Panc1 (cell line): ENCODE measurements at regions not wholly inside any gene's neighbourhood (a gene's known extent, or its start where the extent isn't known, plus 50 kb on each side); places are given as distances from the start of the nearest gene placed in this dataset.

ENCODE experiments used
- ATAC-seq: fragments of 200-7000 bp; cut with Tn5 transposase; 2 replicates; pipeline ENCODE4 v1.9.1; 2020; ENCODE audit warnings: mild to moderate bottlenecking, moderate library complexity
- BruUV-seq: library from RNA; stranded (reverse); fragments of 400-500 nt; replicated peaks from 2 replicates; lab custom pipeline; 2021; lab: Mats Ljungman, UMichigan
- CTCF ChIA-PET: fragments of 300-600 bp; sonication (Branson Sonifier 250); formaldehyde crosslinking; loops from one replicate; lab custom pipeline; 2022; ENCODE audit warnings: antibody characterized with exemption; lab: Charles Lee
- POLR2A ChIA-PET: fragments of 300-600 bp; sonication (Branson Sonifier 250); formaldehyde crosslinking; loops from one replicate; lab custom pipeline; 2022; ENCODE audit warnings: antibody characterized with exemption; lab: Charles Lee
- DNase-seq: peaks from one replicate; pipeline ENCODE4 v3.0.0-alpha.2; 2010; ENCODE audit warnings: low read depth, low spot score
- H3K27ac ChIP-seq: 2 replicates; pipeline ENCODE4 v1.5.1; 2011; ENCODE audit warnings: mild to moderate bottlenecking, low read length, inconsistent platforms
- H3K27me3 ChIP-seq: fragments of 200-500 bp; sonication (Bioruptor generic); 2 replicates; pipeline ENCODE4 v1.6.0; 2014; ENCODE audit warnings: low read length, inconsistent platforms; ENCODE audit not compliant: control insufficient read depth, insufficient read depth
- H3K36me3 ChIP-seq: fragments of 200-500 bp; sonication (Bioruptor generic); 2 replicates; pipeline ENCODE4 v1.5.1; 2014; ENCODE audit warnings: inconsistent platforms, mild to moderate bottlenecking, low read length, moderate library complexity; ENCODE audit not compliant: control insufficient read depth, insufficient read depth
- H3K4me1 ChIP-seq: 2 replicates; pipeline ENCODE4 v1.5.1; 2011; ENCODE audit warnings: inconsistent platforms, mild to moderate bottlenecking, low read length, moderate library complexity; ENCODE audit not compliant: control insufficient read depth, insufficient read depth
- H3K4me3 ChIP-seq, 2 experiments: 2 replicates each; pipeline ENCODE4 v1.5.1; 2011 to 2012; ENCODE audit warnings: low read depth in 2 of 2, low read length in 2 of 2, mild to moderate bottlenecking in 2 of 2, inconsistent platforms in 1 of 2, moderate library complexity in 1 of 2
- H3K9me3 ChIP-seq: fragments of 200-500 bp; sonication (Bioruptor generic); 2 replicates; pipeline ENCODE4 v1.5.1; 2014; ENCODE audit warnings: low read depth, mild to moderate bottlenecking, inconsistent platforms, low read length, moderate library complexity; ENCODE audit not compliant: control insufficient read depth, insufficient read depth
- POLR2AphosphoS5 ChIP-seq: IDR thresholded peaks from 2 replicates; pipeline ENCODE4 v1.6.1; 2012; ENCODE audit warnings: mild to moderate bottlenecking, low read depth, low read length, moderate library complexity
- SIN3A ChIP-seq: IDR thresholded peaks from 2 replicates; pipeline ENCODE4 v1.6.1; 2012; ENCODE audit warnings: low read depth, mild to moderate bottlenecking, low read length, moderate library complexity, borderline replicate concordance; ENCODE audit not compliant: insufficient read depth
- TCF7L2 ChIP-seq: IDR thresholded peaks from 2 replicates; pipeline ENCODE4 v1.6.1; 2011; ENCODE audit warnings: mild to moderate bottlenecking, low read depth, low read length, inconsistent platforms
- in situ Hi-C: cut with HindIII; loops from 2 replicates; pipeline ENCODE4 v1.10.0; 2016; ENCODE audit warnings: low sequenced_read_pairs, low pct_unique_long_range_greater_than_20kb
- intact Hi-C: fragments of 100-400 bp; cut with micrococcal nuclease; formaldehyde crosslinking; loops from one replicate; pipeline ENCODE4 v1.10.0; 2022; ENCODE audit not compliant: unreplicated experiment
- TF ChIP-seq, protein P1 (sequence below), 2 experiments: IDR thresholded peaks; 2 replicates each; pipeline ENCODE4 v1.6.1; 2011 to 2012; ENCODE audit warnings: low read depth in 2 of 2, control low read depth in 1 of 2, low read length in 1 of 2, mild to moderate bottlenecking in 1 of 2, moderate library complexity in 1 of 2; ENCODE audit not compliant: insufficient read depth in 1 of 2
- TF ChIP-seq, protein P2 (sequence below): fragments of 450-650 bp; IDR thresholded peaks from 2 replicates; pipeline ENCODE4 v1.5.1; 2017; ENCODE audit warnings: mild to moderate bottlenecking

DNA sequence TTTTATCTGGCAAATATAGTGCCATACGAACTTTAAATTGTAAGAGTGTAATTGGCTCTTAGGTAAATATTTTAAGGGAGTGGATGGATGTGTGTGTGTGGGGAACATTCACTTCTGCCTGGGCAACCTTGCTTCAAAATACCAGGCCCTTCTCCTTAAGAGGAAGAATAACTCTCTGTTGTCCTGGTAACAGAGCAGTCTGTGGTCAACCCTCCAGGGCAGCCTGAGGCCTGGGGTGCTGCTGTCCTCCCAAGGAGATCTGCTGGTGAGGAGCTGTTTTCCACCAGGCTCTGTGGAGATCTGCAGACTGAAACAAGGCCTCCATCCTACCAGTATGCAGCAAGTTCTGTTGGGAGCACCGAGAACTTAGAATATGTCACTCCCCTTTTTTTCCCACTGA lies 325.2 kb downstream of the PSAT1 start:
- no peak for ATAC-seq
- no peak for TF ChIP-seq POLR2AphosphoS5
- no peak for TF ChIP-seq SIN3A
- no peak for TF ChIP-seq TCF7L2
- TF ChIP-seq, protein P1, sequence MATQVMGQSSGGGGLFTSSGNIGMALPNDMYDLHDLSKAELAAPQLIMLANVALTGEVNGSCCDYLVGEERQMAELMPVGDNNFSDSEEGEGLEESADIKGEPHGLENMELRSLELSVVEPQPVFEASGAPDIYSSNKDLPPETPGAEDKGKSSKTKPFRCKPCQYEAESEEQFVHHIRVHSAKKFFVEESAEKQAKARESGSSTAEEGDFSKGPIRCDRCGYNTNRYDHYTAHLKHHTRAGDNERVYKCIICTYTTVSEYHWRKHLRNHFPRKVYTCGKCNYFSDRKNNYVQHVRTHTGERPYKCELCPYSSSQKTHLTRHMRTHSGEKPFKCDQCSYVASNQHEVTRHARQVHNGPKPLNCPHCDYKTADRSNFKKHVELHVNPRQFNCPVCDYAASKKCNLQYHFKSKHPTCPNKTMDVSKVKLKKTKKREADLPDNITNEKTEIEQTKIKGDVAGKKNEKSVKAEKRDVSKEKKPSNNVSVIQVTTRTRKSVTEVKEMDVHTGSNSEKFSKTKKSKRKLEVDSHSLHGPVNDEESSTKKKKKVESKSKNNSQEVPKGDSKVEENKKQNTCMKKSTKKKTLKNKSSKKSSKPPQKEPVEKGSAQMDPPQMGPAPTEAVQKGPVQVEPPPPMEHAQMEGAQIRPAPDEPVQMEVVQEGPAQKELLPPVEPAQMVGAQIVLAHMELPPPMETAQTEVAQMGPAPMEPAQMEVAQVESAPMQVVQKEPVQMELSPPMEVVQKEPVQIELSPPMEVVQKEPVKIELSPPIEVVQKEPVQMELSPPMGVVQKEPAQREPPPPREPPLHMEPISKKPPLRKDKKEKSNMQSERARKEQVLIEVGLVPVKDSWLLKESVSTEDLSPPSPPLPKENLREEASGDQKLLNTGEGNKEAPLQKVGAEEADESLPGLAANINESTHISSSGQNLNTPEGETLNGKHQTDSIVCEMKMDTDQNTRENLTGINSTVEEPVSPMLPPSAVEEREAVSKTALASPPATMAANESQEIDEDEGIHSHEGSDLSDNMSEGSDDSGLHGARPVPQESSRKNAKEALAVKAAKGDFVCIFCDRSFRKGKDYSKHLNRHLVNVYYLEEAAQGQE (IDR thresholded peaks at IDR 0.05; ENCODE audit: insufficient read depth in 1 of 2, low read depth in 2 of 2, low read length in 1 of 2): no peak
- TF ChIP-seq, protein P2, sequence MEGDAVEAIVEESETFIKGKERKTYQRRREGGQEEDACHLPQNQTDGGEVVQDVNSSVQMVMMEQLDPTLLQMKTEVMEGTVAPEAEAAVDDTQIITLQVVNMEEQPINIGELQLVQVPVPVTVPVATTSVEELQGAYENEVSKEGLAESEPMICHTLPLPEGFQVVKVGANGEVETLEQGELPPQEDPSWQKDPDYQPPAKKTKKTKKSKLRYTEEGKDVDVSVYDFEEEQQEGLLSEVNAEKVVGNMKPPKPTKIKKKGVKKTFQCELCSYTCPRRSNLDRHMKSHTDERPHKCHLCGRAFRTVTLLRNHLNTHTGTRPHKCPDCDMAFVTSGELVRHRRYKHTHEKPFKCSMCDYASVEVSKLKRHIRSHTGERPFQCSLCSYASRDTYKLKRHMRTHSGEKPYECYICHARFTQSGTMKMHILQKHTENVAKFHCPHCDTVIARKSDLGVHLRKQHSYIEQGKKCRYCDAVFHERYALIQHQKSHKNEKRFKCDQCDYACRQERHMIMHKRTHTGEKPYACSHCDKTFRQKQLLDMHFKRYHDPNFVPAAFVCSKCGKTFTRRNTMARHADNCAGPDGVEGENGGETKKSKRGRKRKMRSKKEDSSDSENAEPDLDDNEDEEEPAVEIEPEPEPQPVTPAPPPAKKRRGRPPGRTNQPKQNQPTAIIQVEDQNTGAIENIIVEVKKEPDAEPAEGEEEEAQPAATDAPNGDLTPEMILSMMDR: no peak
- POLR2A ChIA-PET: interaction anchor here (0.7 kb wide), 1 partner anchor 67 kb away, joined by 6 read pairs; no protein-coding TSS in a partner anchor
- intact Hi-C loops (no loop called here), in situ Hi-C loops (no loop called here)
- Histone ChIP-seq H3K36me3 (no peaks in the 10 kb centered on the region), H3K27me3 (no peaks in the 10 kb centered on the region), H3K27ac (no peak overlapping the region), H3K4me1 (no peaks in the 10 kb centered on the region), H3K4me3 (no peak overlapping the region), H3K9me3 (no peaks in the 10 kb centered on the region)
- DNase-seq: no peak
- CTCF ChIA-PET: no interaction called here
- no TSS peak for BruUV-seq

DNA sequence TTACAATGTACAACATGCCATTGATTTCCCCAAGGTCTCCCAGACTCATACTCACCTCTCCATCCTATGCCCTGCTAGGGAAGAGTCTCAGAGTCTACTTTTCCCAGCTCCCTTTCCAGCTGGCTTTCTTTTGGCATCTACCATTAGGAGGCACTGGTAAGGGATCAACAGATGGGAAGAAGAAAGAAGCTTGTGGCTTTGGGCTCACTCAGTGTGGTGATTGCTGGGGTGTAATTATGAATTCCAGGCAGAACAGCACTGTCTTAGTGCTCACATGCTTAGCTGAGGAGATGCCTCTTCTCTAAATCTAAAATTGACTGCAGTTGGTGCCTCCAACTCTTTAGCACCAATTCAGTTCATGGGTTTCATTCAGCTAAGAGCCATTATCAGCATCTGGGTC lies 330.0 kb downstream of the PSAT1 start:
- intact Hi-C loops (no loop called here), in situ Hi-C loops (no loop called here)
- POLR2A ChIA-PET: no interaction called here
- CTCF ChIA-PET: no interaction called here
- H3K4me3 ChIP-seq: no peak overlapping the region
- H3K27me3 ChIP-seq: no peaks in the 10 kb centered on the region
- ATAC-seq (no peak), DNase-seq (no peak)
- H3K4me1 ChIP-seq: no peaks in the 10 kb centered on the region
- TF ChIP-seq, protein P1 (IDR thresholded peaks at IDR 0.05; ENCODE audit: insufficient read depth in 1 of 2, low read depth in 2 of 2, low read length in 1 of 2): no peak
- TF ChIP-seq, protein P2: no peak
- TF ChIP-seq TCF7L2 (no peak), SIN3A (no peak), POLR2AphosphoS5 (no peak)
- H3K9me3 ChIP-seq: no peaks in the 10 kb centered on the region
- no peaks in the 10 kb centered on the region for H3K36me3 ChIP-seq
- no TSS peak for BruUV-seq
- no peak overlapping the region for H3K27ac ChIP-seq
